Fibroblast of skin of right biceps (primary cell): ENCODE measurements at regions not wholly inside any gene's neighbourhood (a gene's known extent, or its start where the extent isn't known, plus 50 kb on each side); places are given as distances from the start of the nearest gene placed in this dataset.

Experiments
- DNase-seq: peaks from one replicate; pipeline ENCODE4 v3.0.0-alpha.2; 2013

GRCh38 chr11:104830508-104830907 lies 67.8 kb downstream of the CASP12 start:
- DNase-seq = no peak

- DNase-seq = peak; percentile 69
Measured at GRCh38 chr11:104830080-104830479, 68.2 kb downstream of the CASP12 start.

GRCh38 chr11:104826772-104827171 lies 71.5 kb downstream of the CASP12 start:
- no peak for DNase-seq

- DNase-seq = peak; percentile 30
Measured at GRCh38 chr11:104823657-104824056, 74.6 kb downstream of the CASP12 start.

GRCh38 chr11:104820431-104820830 lies 77.8 kb downstream of the CASP12 start:
- no peak for DNase-seq

- no peak for DNase-seq
Measured at GRCh38 chr11:104819603-104820002, 78.7 kb downstream of the CASP12 start.

GRCh38 chr11:104819107-104819506 lies 79.2 kb downstream of the CASP12 start:
- peak; percentile 1 for DNase-seq

- DNase-seq = peak; percentile 3
Measured at GRCh38 chr11:104817973-104818372, 80.3 kb downstream of the CASP12 start.

- DNase-seq = no peak
Measured at GRCh38 chr11:104813532-104813931, 84.7 kb downstream of the CASP12 start.

- DNase-seq = no peak
Measured at GRCh38 chr11:104812103-104812788, 86.0 kb downstream of the CASP12 start.

- no peak for DNase-seq
Measured at GRCh38 chr11:104803776-104804175, 94.5 kb downstream of the CASP12 start.

- no peak for DNase-seq
Measured at GRCh38 chr11:104799251-104799650, 99.0 kb downstream of the CASP12 start.

GRCh38 chr11:104798789-104799188 lies 99.5 kb downstream of the CASP12 start:
- DNase-seq = no peak

GRCh38 chr11:104796301-104796700 lies 102.0 kb downstream of the CASP12 start:
- DNase-seq = no peak

GRCh38 chr11:104795501-104796213 lies 102.6 kb downstream of the CASP12 start:
- no peak for DNase-seq

- no peak for DNase-seq
Measured at GRCh38 chr11:104792861-104793260, 105.4 kb downstream of the CASP12 start.

GRCh38 chr11:104791896-104792295 lies 106.4 kb downstream of the CASP12 start:
- no peak for DNase-seq

- DNase-seq = no peak
Measured at GRCh38 chr11:104784684-104785460, 113.4 kb downstream of the CASP12 start.

GRCh38 chr11:104783241-104783640 lies 115.0 kb downstream of the CASP12 start:
- DNase-seq = no peak

GRCh38 chr11:104782377-104782754 lies 115.9 kb downstream of the CASP12 start:
- no peak for DNase-seq

GRCh38 chr11:104781719-104782376 lies 116.4 kb downstream of the CASP12 start:
- DNase-seq = no peak

- no peak for DNase-seq
Measured at GRCh38 chr11:104781037-104781436, 117.2 kb downstream of the CASP12 start.

GRCh38 chr11:104776501-104777170 lies 121.6 kb downstream of the CASP12 start:
- DNase-seq = no peak
